Stimulated activated naive CD4-positive, alpha-beta T cell treated with Interleukin-2 at 50 U/mL for 16 hours (primary cell): ENCODE measurements at regions not wholly inside any gene's neighbourhood (a gene's known extent, or its start where the extent isn't known, plus 50 kb on each side); places are given as distances from the start of the nearest gene placed in this dataset.
"Not testable (repeated sequence)": the region's sequence is repeated elsewhere in the genome, so short reads cannot be mapped to it uniquely, and the experiment has no call there.

Experiments
- DNase-seq: peaks from one replicate; lab custom pipeline; 2025; lab: John Stamatoyannopoulos, UW

GRCh38 chr1:200282497-200283122, 127.2 kb downstream of the ZNF281 start:
- no peak for DNase-seq

- DNase-seq, result no peak
Observed at GRCh38 chr1:200281201-200281835, 128.5 kb downstream of the ZNF281 start.

- DNase-seq, result no peak
Observed at GRCh38 chr1:200279810-200280411, 129.9 kb downstream of the ZNF281 start.

GRCh38 chr1:200275816-200276453, 133.9 kb downstream of the ZNF281 start:
- no peak for DNase-seq

GRCh38 chr1:200275415-200275814, 134.4 kb downstream of the ZNF281 start:
- DNase-seq, result no peak

GRCh38 chr1:200274116-200274515, 135.7 kb downstream of the ZNF281 start:
- no peak for DNase-seq

GRCh38 chr1:200272481-200273068, 137.3 kb downstream of the ZNF281 start:
- no peak for DNase-seq

GRCh38 chr1:200269256-200269655, 140.6 kb downstream of the ZNF281 start:
- no peak for DNase-seq

GRCh38 chr1:200267937-200268336, 141.9 kb downstream of the ZNF281 start:
- DNase-seq, result no peak

- DNase-seq, result no peak
Observed at GRCh38 chr1:200267458-200267857, 142.4 kb downstream of the ZNF281 start.

GRCh38 chr1:200266871-200267270, 143.0 kb downstream of the ZNF281 start:
- no peak for DNase-seq

- DNase-seq, result no peak
Observed at GRCh38 chr1:200265881-200266280, 144.0 kb downstream of the ZNF281 start.

- no peak for DNase-seq
Observed at GRCh38 chr1:200265104-200265503, 144.7 kb downstream of the ZNF281 start.

GRCh38 chr1:200263203-200263602, 146.6 kb downstream of the ZNF281 start:
- no peak for DNase-seq

- no peak for DNase-seq
Observed at GRCh38 chr1:200262326-200262965, 147.4 kb downstream of the ZNF281 start.

GRCh38 chr1:200260597-200261335, 149.1 kb downstream of the ZNF281 start:
- no peak for DNase-seq

- no peak for DNase-seq
Observed at GRCh38 chr1:200258447-200259375, 151.1 kb downstream of the ZNF281 start.

- no peak for DNase-seq
Observed at GRCh38 chr1:200257235-200257634, 152.6 kb downstream of the ZNF281 start.

- not testable (repeated sequence) for DNase-seq
Observed at GRCh38 chr1:200254602-200255001, 155.2 kb downstream of the ZNF281 start.

GRCh38 chr1:200253774-200254495, 155.9 kb downstream of the ZNF281 start:
- no peak for DNase-seq
